ENCODE measurements at regions not wholly inside any gene's neighbourhood (a gene's known extent, or its start where the extent isn't known, plus 50 kb on each side); places are given as distances from the start of the nearest gene placed in this dataset.

DNA sequence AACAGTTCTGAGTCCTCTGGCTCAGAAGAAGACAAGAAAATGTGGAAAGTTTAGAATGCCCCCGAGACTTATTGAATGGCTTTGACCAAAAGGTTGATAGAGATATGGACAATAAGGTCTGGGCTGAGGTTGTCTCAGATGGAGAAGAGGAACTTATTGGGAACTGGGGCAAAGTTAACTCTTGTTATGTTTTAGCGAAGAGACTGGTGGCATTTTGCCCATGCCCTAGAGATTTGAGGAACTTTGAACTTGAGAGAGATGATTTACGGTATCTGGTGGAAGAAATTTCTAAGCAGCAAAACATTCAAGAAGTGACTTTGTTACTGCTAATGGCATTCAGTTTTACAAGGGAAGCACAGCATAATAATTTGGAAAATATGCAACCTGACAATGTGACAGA, 1549.3 kb upstream of the ADGRL3 start (continued):
- TF ChIP-seq, protein P1, sequence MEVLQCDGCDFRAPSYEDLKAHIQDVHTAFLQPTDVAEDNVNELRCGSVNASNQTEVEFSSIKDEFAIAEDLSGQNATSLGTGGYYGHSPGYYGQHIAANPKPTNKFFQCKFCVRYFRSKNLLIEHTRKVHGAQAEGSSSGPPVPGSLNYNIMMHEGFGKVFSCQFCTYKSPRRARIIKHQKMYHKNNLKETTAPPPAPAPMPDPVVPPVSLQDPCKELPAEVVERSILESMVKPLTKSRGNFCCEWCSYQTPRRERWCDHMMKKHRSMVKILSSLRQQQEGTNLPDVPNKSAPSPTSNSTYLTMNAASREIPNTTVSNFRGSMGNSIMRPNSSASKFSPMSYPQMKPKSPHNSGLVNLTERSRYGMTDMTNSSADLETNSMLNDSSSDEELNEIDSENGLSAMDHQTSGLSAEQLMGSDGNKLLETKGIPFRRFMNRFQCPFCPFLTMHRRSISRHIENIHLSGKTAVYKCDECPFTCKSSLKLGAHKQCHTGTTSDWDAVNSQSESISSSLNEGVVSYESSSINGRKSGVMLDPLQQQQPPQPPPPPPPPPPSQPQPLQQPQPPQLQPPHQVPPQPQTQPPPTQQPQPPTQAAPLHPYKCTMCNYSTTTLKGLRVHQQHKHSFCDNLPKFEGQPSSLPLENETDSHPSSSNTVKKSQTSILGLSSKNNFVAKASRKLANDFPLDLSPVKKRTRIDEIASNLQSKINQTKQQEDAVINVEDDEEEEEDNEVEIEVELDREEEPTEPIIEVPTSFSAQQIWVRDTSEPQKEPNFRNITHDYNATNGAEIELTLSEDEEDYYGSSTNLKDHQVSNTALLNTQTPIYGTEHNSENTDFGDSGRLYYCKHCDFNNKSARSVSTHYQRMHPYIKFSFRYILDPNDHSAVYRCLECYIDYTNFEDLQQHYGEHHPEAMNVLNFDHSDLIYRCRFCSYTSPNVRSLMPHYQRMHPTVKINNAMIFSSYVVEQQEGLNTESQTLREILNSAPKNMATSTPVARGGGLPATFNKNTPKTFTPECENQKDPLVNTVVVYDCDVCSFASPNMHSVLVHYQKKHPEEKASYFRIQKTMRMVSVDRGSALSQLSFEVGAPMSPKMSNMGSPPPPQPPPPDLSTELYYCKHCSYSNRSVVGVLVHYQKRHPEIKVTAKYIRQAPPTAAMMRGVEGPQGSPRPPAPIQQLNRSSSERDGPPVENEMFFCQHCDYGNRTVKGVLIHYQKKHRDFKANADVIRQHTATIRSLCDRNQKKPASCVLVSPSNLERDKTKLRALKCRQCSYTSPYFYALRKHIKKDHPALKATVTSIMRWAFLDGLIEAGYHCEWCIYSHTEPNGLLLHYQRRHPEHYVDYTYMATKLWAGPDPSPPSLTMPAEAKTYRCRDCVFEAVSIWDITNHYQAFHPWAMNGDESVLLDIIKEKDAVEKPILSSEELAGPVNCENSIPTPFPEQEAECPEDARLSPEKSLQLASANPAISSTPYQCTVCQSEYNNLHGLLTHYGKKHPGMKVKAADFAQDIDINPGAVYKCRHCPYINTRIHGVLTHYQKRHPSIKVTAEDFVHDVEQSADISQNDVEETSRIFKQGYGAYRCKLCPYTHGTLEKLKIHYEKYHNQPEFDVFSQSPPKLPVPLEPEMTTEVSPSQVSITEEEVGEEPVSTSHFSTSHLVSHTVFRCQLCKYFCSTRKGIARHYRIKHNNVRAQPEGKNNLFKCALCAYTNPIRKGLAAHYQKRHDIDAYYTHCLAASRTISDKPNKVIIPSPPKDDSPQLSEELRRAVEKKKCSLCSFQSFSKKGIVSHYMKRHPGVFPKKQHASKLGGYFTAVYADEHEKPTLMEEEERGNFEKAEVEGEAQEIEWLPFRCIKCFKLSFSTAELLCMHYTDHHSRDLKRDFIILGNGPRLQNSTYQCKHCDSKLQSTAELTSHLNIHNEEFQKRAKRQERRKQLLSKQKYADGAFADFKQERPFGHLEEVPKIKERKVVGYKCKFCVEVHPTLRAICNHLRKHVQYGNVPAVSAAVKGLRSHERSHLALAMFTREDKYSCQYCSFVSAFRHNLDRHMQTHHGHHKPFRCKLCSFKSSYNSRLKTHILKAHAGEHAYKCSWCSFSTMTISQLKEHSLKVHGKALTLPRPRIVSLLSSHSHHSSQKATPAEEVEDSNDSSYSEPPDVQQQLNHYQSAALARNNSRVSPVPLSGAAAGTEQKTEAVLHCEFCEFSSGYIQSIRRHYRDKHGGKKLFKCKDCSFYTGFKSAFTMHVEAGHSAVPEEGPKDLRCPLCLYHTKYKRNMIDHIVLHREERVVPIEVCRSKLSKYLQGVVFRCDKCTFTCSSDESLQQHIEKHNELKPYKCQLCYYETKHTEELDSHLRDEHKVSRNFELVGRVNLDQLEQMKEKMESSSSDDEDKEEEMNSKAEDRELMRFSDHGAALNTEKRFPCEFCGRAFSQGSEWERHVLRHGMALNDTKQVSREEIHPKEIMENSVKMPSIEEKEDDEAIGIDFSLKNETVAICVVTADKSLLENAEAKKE (CRISPR knock-in tag; IDR thresholded peaks at IDR 0.05), result no peak
- no peak for TF ChIP-seq ZNF114 (CRISPR knock-in tag; IDR thresholded peaks at IDR 0.05)
- TF ChIP-seq, protein P2, sequence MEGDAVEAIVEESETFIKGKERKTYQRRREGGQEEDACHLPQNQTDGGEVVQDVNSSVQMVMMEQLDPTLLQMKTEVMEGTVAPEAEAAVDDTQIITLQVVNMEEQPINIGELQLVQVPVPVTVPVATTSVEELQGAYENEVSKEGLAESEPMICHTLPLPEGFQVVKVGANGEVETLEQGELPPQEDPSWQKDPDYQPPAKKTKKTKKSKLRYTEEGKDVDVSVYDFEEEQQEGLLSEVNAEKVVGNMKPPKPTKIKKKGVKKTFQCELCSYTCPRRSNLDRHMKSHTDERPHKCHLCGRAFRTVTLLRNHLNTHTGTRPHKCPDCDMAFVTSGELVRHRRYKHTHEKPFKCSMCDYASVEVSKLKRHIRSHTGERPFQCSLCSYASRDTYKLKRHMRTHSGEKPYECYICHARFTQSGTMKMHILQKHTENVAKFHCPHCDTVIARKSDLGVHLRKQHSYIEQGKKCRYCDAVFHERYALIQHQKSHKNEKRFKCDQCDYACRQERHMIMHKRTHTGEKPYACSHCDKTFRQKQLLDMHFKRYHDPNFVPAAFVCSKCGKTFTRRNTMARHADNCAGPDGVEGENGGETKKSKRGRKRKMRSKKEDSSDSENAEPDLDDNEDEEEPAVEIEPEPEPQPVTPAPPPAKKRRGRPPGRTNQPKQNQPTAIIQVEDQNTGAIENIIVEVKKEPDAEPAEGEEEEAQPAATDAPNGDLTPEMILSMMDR (conservative IDR thresholded peaks at IDR 0.05; ENCODE audit: low read depth in 2 of 2), result no peak
- TF ChIP-seq, protein P3, sequence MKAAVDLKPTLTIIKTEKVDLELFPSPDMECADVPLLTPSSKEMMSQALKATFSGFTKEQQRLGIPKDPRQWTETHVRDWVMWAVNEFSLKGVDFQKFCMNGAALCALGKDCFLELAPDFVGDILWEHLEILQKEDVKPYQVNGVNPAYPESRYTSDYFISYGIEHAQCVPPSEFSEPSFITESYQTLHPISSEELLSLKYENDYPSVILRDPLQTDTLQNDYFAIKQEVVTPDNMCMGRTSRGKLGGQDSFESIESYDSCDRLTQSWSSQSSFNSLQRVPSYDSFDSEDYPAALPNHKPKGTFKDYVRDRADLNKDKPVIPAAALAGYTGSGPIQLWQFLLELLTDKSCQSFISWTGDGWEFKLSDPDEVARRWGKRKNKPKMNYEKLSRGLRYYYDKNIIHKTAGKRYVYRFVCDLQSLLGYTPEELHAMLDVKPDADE (IDR thresholded peaks at IDR 0.05), result no peak
- no peak for TF ChIP-seq ZNF331 (CRISPR knock-in tag; IDR thresholded peaks at IDR 0.05; ENCODE audit: low read depth)

DNA sequence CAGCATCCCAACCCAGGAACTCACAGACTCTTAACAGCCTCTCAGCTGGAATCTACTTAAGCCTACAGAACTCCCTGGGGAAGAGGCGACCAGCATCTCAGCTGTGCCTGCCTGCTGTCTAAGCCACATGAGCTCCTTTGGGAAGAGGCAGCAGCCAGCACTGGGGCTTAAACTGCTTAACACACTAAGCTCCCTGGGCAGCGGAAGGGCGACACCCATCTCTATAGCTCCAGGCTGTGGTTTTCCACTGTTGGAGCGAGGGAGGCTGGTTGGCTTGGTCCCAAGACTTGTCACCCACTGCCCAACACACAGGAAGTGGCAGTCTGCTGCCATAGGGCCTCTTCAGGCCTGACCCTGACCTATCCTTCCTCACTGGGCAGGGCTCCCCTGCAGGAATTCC, 1544.1 kb upstream of the ADGRL3 start:
- peaks cover 41% of the 10 kb centered on the region for H3K9me3 Mint-ChIP-seq
- no peak overlapping the region for H2AFZ ChIP-seq
- no peaks in the 10 kb centered on the region for H3K4me1 Mint-ChIP-seq
- no peak for DNase-seq (ENCODE audit: low spot score)
- no peaks in the 10 kb centered on the region for H3K4me1 ChIP-seq (ENCODE audit: insufficient read depth)
- no peaks in the 10 kb centered on the region for H3K27me3 ChIP-seq (ENCODE audit: insufficient read depth)
- no peaks in the 10 kb centered on the region for H3F3A ChIP-seq (replicated peaks; ENCODE audit: low read depth)
- H4K20me1 ChIP-seq (replicated peaks; ENCODE audit: insufficient read depth), result no peaks in the 10 kb centered on the region
- H3K79me2 ChIP-seq (replicated peaks; ENCODE audit: insufficient read depth), result no peaks in the 10 kb centered on the region
- H3K36me3 ChIP-seq (ENCODE audit: insufficient read depth), result peaks cover 4% of the 10 kb centered on the region; the same call in 1 of the 2 replicates
- H3K27ac ChIP-seq (ENCODE audit: low read depth), result no peak overlapping the region
- peaks cover 3% of the 10 kb centered on the region for H3K27me3 Mint-ChIP-seq (ENCODE audit: insufficient read depth, low read depth, poor library complexity)
- no peak overlapping the region for H3K4me3 Mint-ChIP-seq
- peaks cover 21% of the 10 kb centered on the region; the same call in 1 of the 2 replicates for H3K9me2 ChIP-seq (ENCODE audit: insufficient read depth)
- no peak overlapping the region for H3K27ac Mint-ChIP-seq
- no peak overlapping the region for H3K4me2 ChIP-seq
- no peak overlapping the region for H3K4me3 ChIP-seq
- H3K36me3 Mint-ChIP-seq (ENCODE audit: low read depth), result peaks cover 8% of the 10 kb centered on the region
- ATAC-seq, result no peak
- TF ChIP-seq ZNF331 (CRISPR knock-in tag; IDR thresholded peaks at IDR 0.05; ENCODE audit: low read depth) (no peak), JUNB (IDR thresholded peaks at IDR 0.05; ENCODE audit: unreplicated experiment) (no peak), STAT1 (IDR thresholded peaks at IDR 0.05; ENCODE audit: unreplicated experiment) (no peak), EZH2 (IDR thresholded peaks at IDR 0.05; ENCODE audit: low read depth, unreplicated experiment) (no peak)
- TF ChIP-seq, protein P4, sequence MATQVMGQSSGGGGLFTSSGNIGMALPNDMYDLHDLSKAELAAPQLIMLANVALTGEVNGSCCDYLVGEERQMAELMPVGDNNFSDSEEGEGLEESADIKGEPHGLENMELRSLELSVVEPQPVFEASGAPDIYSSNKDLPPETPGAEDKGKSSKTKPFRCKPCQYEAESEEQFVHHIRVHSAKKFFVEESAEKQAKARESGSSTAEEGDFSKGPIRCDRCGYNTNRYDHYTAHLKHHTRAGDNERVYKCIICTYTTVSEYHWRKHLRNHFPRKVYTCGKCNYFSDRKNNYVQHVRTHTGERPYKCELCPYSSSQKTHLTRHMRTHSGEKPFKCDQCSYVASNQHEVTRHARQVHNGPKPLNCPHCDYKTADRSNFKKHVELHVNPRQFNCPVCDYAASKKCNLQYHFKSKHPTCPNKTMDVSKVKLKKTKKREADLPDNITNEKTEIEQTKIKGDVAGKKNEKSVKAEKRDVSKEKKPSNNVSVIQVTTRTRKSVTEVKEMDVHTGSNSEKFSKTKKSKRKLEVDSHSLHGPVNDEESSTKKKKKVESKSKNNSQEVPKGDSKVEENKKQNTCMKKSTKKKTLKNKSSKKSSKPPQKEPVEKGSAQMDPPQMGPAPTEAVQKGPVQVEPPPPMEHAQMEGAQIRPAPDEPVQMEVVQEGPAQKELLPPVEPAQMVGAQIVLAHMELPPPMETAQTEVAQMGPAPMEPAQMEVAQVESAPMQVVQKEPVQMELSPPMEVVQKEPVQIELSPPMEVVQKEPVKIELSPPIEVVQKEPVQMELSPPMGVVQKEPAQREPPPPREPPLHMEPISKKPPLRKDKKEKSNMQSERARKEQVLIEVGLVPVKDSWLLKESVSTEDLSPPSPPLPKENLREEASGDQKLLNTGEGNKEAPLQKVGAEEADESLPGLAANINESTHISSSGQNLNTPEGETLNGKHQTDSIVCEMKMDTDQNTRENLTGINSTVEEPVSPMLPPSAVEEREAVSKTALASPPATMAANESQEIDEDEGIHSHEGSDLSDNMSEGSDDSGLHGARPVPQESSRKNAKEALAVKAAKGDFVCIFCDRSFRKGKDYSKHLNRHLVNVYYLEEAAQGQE (IDR thresholded peaks at IDR 0.05; ENCODE audit: unreplicated experiment), result no peak
- TF ChIP-seq, protein P3 (IDR thresholded peaks at IDR 0.05), result no peak
